HepG2 (cell line): ENCODE measurements at regions not wholly inside any gene's neighbourhood (a gene's known extent, or its start where the extent isn't known, plus 50 kb on each side); places are given as distances from the start of the nearest gene placed in this dataset.

Experiments used
- ATAC-seq: fragments of 200-7000 bp; cut with Tn5 transposase; 3 replicates; pipeline ENCODE4 v1.9.1; 2020; ENCODE audit warnings: mild to moderate bottlenecking, moderate library complexity
- BruUV-seq: library from RNA; stranded (reverse); fragments of 400-500 nt; replicated peaks from 2 replicates; lab custom pipeline; 2021; lab: Mats Ljungman, UMichigan
- CTCF ChIA-PET: fragments of 300-600 bp; formaldehyde crosslinking; extraction: SDS; loops from one replicate; lab custom pipeline; 2021; ENCODE audit warnings: low total read pairs, inconsistent platforms, low intra/inter-chr PET ratio; lab: Yijun Ruan, JAX
- POLR2A ChIA-PET: fragments of 350-600 bp; sonication (Branson Sonifier 250); formaldehyde crosslinking; loops from one replicate; lab custom pipeline; 2020; ENCODE audit warnings: antibody characterized with exemption, inconsistent platforms; lab: Yijun Ruan, JAX
- DNase-seq: peaks from one replicate; pipeline ENCODE4 v3.0.0-alpha.2; 2015; ENCODE audit warnings: low spot score
- FAIRE-seq: peaks from 3 replicates; lab custom pipeline; 2011; peaks lifted over from hg19 to GRCh38; lab: Jason Lieb, UNC
- H2AFZ ChIP-seq: one replicate; pipeline ENCODE4 v1.6.1; 2011; ENCODE audit warnings: low read length, inconsistent platforms
- H3K27ac ChIP-seq: fragments of 300-600 bp; 3 replicates; pipeline ENCODE4 v1.8.0; 2011; ENCODE audit warnings: mixed run types, mild to moderate bottlenecking, mixed read lengths, low read length, inconsistent platforms; ENCODE audit not compliant: insufficient read depth; ENCODE audit errors: extremely low read length
- H3K27me3 ChIP-seq, 2 experiments: fragments of 200-600 bp in 1 of 2; 2 replicates in 1 of 2; 3 replicates in 1 of 2; pipeline versions ENCODE4 v1.6.0 to v1.8.0; 2011; ENCODE audit warnings: low read length in 2 of 2, mild to moderate bottlenecking in 2 of 2, moderate library complexity in 2 of 2, inconsistent platforms in 1 of 2; ENCODE audit not compliant: insufficient read depth in 2 of 2, control insufficient read depth in 1 of 2
- H3K36me3 ChIP-seq, 2 experiments: fragments of 200-600 bp in 1 of 2; replicated peaks in 1 of 2; 2 replicates in 1 of 2; 3 replicates in 1 of 2; pipeline versions ENCODE4 v1.5.1 to v1.8.0; 2011; ENCODE audit warnings: low read length in 2 of 2, inconsistent platforms in 1 of 2; ENCODE audit not compliant: insufficient read depth in 2 of 2, control insufficient read depth in 1 of 2
- H3K4me1 ChIP-seq: 2 replicates; pipeline ENCODE4 v1.5.1; 2012; ENCODE audit warnings: low read length, inconsistent platforms; ENCODE audit not compliant: insufficient read depth
- H3K4me2 ChIP-seq: 2 replicates; pipeline ENCODE4 v1.6.0; 2011; ENCODE audit warnings: low read depth, low read length, inconsistent platforms
- H3K4me3 ChIP-seq, 3 experiments: fragments of 200-600 bp in 1 of 3; sonication (generic), shearing (Covaris generic) in 1 of 3; replicated peaks in 1 of 3; 2 replicates each; pipeline ENCODE4 v1.5.1; 2011 to 2016; ENCODE audit warnings: low read length in 3 of 3, inconsistent platforms in 2 of 3, low read depth in 2 of 3, mild to moderate bottlenecking in 2 of 3, control low read depth in 1 of 3, mixed read lengths in 1 of 3; ENCODE audit not compliant: insufficient read depth in 1 of 3
- H3K79me2 ChIP-seq: one replicate; pipeline ENCODE4 v1.6.1; 2011; ENCODE audit warnings: low read length, inconsistent platforms; ENCODE audit not compliant: insufficient read depth
- H3K9ac ChIP-seq: 2 replicates; pipeline ENCODE4 v1.6.0; 2011; ENCODE audit warnings: mild to moderate bottlenecking, low read depth, low read length, inconsistent platforms; ENCODE audit not compliant: insufficient read depth
- H3K9me3 ChIP-seq: 2 replicates; pipeline ENCODE4 v1.5.1; 2012; ENCODE audit warnings: mild to moderate bottlenecking, low read length
- H4K20me1 ChIP-seq: 2 replicates; pipeline ENCODE4 v1.6.0; 2011; ENCODE audit warnings: inconsistent platforms, mild to moderate bottlenecking, low read length, moderate library complexity; ENCODE audit not compliant: insufficient read depth
- ZNF251 ChIP-seq: sonication (generic); formaldehyde crosslinking; IDR thresholded peaks from 2 replicates; pipeline ENCODE4 v1.9.0; 2021; ENCODE audit warnings: mild to moderate bottlenecking, missing genetic modification reagents
- ZNF30 ChIP-seq: sonication (generic); formaldehyde crosslinking; IDR thresholded peaks from 2 replicates; pipeline ENCODE4 v1.5.0; 2020; ENCODE audit warnings: mild to moderate bottlenecking, missing genetic modification reagents
- ZNF552 ChIP-seq: sonication (generic); formaldehyde crosslinking; IDR thresholded peaks from 2 replicates; pipeline ENCODE4 v1.9.0; 2022; ENCODE audit warnings: missing genetic modification reagents, mild to moderate bottlenecking, borderline replicate concordance
- WGBS: methylation state at CpG from one replicate; pipeline ENCODE4 v1.1.6; 2017; ENCODE audit warnings: low lambda C conversion rate; 5-methylcytosine and 5-hydroxymethylcytosine counted together
- in situ Hi-C: cut with HindIII; loops from 2 replicates; pipeline ENCODE4 v1.10.0; 2017; ENCODE audit warnings: low pct_unique_long_range_greater_than_20kb; ENCODE audit not compliant: extremely low pct_ligation_motif_present
- intact Hi-C: fragments of 100-400 bp; cut with micrococcal nuclease; formaldehyde crosslinking; loops from one replicate; pipeline ENCODE4 v1.10.0; 2022; ENCODE audit not compliant: unreplicated experiment
- TF ChIP-seq, protein P1 (sequence below): sonication (generic); formaldehyde crosslinking; IDR thresholded peaks from 2 replicates; pipeline ENCODE4 v1.4.0; 2020; ENCODE audit warnings: missing genetic modification reagents
- TF ChIP-seq, protein P2 (sequence below): sonication (generic); formaldehyde crosslinking; IDR thresholded peaks from 2 replicates; pipeline ENCODE4 v1.5.1; 2020; ENCODE audit warnings: missing genetic modification reagents, mild to moderate bottlenecking, borderline replicate concordance
- TF ChIP-seq, protein P3 (sequence below): sonication (generic); formaldehyde crosslinking; IDR thresholded peaks from 2 replicates; pipeline ENCODE4 v1.8.1; 2023; ENCODE audit warnings: missing genetic modification reagents, mild to moderate bottlenecking, borderline replicate concordance
- TF ChIP-seq, protein P4 (sequence below): sonication (generic); formaldehyde crosslinking; IDR thresholded peaks from 2 replicates; pipeline ENCODE4 v1.4.0; 2020; ENCODE audit warnings: low read depth, missing genetic modification reagents
- TF ChIP-seq, protein P5 (sequence below): IDR thresholded peaks from 2 replicates; pipeline ENCODE4 v1.6.1; 2016; ENCODE audit warnings: low read depth, borderline replicate concordance
- TF ChIP-seq, protein P6 (sequence below): sonication (generic); formaldehyde crosslinking; IDR thresholded peaks from 2 replicates; pipeline ENCODE4 v1.4.0; 2020; ENCODE audit warnings: missing genetic modification reagents, borderline replicate concordance

DNA sequence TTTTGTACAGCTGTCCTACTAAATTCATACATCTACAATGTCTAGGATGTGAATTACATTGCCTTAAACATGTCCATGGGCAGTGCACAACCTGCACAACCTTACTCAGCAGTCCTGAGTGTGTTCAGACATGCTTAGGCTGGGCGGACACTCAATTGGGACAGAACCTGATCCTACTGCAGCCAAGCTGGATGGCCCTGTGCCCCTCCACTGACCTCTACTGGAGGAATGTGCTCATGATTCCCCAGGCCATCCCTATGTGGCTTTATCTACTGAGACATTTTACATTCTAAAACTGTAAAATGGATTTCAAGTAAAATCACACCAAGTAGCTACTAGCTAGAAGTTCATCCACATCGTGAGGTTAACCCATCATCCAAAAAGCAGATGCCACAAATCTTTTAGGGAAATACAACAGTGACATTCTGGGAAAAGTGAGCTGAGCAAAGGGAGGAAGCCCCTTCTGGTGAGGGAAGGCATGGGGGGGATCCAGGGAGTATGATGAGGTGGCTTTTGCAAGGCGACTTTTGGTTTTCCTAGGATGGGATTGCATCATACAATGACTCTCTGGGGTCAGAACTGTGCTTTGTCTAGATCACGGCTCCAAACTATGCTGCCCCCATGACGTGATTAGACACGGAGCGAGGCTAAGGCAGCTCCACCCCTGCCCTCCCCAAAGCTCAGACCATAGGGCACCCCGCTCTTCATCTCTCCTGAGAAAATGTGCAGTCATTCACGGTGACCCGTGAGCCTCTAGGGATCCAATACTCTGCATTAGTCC lies 911.7 kb upstream of the TMEM132C start (continued):
- TF ChIP-seq, protein P1, sequence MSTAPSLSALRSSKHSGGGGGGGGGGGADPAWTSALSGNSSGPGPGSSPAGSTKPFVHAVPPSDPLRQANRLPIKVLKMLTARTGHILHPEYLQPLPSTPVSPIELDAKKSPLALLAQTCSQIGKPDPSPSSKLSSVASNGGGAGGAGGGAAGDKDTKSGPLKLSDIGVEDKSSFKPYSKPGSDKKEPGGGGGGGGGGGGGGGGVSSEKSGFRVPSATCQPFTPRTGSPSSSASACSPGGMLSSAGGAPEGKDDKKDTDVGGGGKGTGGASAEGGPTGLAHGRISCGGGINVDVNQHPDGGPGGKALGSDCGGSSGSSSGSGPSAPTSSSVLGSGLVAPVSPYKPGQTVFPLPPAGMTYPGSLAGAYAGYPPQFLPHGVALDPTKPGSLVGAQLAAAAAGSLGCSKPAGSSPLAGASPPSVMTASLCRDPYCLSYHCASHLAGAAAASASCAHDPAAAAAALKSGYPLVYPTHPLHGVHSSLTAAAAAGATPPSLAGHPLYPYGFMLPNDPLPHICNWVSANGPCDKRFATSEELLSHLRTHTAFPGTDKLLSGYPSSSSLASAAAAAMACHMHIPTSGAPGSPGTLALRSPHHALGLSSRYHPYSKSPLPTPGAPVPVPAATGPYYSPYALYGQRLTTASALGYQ (CRISPR knock-in tag) = no peak
- TF ChIP-seq ZNF552 = no peak

DNA sequence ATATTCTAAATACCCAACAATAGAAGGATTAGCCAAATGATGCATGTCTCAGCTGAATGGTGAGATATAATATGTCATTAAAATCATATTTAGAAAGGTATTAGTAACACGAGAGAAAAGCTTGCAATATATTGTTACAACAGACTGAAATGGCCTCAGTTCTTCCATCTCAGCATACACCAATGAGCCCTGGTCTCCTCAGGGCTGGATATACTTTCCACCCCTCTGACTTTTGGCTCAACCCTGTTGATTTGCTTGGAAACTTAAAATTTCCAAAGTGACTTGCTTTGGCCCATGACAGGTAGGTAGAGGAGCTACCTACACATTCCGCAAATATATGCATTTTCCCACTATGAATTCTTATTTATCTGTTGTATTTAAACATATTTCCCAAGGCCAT lies 908.1 kb upstream of the TMEM132C start:
- Histone ChIP-seq H3K4me2 (no peak overlapping the region), H3K9ac (no peak overlapping the region), H3K36me3 (no peaks in the 10 kb centered on the region), H3K27ac (no peak overlapping the region), H2AFZ (no peak overlapping the region), H3K4me3 (no peak overlapping the region), H3K79me2 (no peaks in the 10 kb centered on the region), H4K20me1 (no peaks in the 10 kb centered on the region), H3K4me1 (no peaks in the 10 kb centered on the region), H3K27me3 (no peaks in the 10 kb centered on the region), H3K9me3 (0 out of 2 replicates have a peak, but pooled peaks cover 8% of the 10 kb centered on the region)
- CTCF ChIA-PET = no interaction called here
- no TSS peak for BruUV-seq
- POLR2A ChIA-PET = no interaction called here
- in situ Hi-C loops (no loop called here), intact Hi-C loops (no loop called here)
- ATAC-seq (no peak), FAIRE-seq (no peak), DNase-seq (no peak)
- WGBS = 21% methylated on average over 2 of the region's 2 CpGs
- TF ChIP-seq, protein P2, sequence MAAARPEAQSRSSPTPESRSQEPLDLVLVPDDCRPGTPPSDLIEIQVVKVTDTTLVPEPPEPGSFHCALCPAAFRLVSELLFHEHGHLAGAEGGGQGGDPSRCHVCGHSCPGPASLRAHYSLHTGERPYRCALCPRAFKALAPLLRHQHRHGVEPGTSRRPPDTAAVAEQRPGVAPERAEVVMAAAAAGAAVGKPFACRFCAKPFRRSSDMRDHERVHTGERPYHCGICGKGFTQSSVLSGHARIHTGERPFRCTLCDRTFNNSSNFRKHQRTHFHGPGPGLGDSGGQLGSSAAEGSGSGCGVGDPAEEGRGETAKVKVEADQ = no peak
- TF ChIP-seq, protein P3, sequence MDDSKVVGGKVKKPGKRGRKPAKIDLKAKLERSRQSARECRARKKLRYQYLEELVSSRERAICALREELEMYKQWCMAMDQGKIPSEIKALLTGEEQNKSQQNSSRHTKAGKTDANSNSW (CRISPR knock-in tag) = no peak
- TF ChIP-seq, protein P4, sequence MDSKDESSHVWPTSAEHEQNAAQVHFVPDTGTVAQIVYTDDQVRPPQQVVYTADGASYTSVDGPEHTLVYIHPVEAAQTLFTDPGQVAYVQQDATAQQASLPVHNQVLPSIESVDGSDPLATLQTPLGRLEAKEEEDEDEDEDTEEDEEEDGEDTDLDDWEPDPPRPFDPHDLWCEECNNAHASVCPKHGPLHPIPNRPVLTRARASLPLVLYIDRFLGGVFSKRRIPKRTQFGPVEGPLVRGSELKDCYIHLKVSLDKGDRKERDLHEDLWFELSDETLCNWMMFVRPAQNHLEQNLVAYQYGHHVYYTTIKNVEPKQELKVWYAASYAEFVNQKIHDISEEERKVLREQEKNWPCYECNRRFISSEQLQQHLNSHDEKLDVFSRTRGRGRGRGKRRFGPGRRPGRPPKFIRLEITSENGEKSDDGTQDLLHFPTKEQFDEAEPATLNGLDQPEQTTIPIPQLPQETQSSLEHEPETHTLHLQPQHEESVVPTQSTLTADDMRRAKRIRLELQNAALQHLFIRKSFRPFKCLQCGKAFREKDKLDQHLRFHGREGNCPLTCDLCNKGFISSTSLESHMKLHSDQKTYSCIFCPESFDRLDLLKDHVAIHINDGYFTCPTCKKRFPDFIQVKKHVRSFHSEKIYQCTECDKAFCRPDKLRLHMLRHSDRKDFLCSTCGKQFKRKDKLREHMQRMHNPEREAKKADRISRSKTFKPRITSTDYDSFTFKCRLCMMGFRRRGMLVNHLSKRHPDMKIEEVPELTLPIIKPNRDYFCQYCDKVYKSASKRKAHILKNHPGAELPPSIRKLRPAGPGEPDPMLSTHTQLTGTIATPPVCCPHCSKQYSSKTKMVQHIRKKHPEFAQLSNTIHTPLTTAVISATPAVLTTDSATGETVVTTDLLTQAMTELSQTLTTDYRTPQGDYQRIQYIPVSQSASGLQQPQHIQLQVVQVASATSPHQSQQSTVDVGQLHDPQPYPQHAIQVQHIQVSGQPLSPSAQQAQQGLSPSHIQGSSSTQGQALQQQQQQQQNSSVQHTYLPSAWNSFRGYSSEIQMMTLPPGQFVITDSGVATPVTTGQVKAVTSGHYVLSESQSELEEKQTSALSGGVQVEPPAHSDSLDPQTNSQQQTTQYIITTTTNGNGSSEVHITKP (CRISPR knock-in tag) = no peak
- TF ChIP-seq ZNF30 (no peak), ZNF251 (CRISPR knock-in tag) (no peak)
- TF ChIP-seq, protein P5, sequence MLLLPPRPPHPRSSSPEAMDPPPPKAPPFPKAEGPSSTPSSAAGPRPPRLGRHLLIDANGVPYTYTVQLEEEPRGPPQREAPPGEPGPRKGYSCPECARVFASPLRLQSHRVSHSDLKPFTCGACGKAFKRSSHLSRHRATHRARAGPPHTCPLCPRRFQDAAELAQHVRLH (CRISPR knock-in tag) = no peak
- TF ChIP-seq, protein P6, sequence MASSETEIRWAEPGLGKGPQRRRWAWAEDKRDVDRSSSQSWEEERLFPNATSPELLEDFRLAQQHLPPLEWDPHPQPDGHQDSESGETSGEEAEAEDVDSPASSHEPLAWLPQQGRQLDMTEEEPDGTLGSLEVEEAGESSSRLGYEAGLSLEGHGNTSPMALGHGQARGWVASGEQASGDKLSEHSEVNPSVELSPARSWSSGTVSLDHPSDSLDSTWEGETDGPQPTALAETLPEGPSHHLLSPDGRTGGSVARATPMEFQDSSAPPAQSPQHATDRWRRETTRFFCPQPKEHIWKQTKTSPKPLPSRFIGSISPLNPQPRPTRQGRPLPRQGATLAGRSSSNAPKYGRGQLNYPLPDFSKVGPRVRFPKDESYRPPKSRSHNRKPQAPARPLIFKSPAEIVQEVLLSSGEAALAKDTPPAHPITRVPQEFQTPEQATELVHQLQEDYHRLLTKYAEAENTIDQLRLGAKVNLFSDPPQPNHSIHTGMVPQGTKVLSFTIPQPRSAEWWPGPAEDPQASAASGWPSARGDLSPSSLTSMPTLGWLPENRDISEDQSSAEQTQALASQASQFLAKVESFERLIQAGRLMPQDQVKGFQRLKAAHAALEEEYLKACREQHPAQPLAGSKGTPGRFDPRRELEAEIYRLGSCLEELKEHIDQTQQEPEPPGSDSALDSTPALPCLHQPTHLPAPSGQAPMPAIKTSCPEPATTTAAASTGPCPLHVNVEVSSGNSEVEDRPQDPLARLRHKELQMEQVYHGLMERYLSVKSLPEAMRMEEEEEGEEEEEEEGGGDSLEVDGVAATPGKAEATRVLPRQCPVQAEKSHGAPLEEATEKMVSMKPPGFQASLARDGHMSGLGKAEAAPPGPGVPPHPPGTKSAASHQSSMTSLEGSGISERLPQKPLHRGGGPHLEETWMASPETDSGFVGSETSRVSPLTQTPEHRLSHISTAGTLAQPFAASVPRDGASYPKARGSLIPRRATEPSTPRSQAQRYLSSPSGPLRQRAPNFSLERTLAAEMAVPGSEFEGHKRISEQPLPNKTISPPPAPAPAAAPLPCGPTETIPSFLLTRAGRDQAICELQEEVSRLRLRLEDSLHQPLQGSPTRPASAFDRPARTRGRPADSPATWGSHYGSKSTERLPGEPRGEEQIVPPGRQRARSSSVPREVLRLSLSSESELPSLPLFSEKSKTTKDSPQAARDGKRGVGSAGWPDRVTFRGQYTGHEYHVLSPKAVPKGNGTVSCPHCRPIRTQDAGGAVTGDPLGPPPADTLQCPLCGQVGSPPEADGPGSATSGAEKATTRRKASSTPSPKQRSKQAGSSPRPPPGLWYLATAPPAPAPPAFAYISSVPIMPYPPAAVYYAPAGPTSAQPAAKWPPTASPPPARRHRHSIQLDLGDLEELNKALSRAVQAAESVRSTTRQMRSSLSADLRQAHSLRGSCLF = no peak
